Mesendoderm (in vitro differentiated cells): ENCODE measurements at regions not wholly inside any gene's neighbourhood (a gene's known extent, or its start where the extent isn't known, plus 50 kb on each side); places are given as distances from the start of the nearest gene placed in this dataset.
A peak's percentile ranks its signal among the peaks of the same experiment; 100 is the strongest.

ENCODE experiments used
- DNase-seq: peaks from one replicate; pipeline ENCODE4 v3.0.0; 2013
- H2AK5ac ChIP-seq: 2 replicates; pipeline ENCODE4 v1.6.1; 2013; ENCODE audit warnings: low read length, inconsistent platforms
- H2BK120ac ChIP-seq: 2 replicates; pipeline ENCODE4 v1.6.1; 2013; ENCODE audit warnings: low read depth, mild to moderate bottlenecking, low read length, moderate library complexity, mixed read lengths
- H2BK15ac ChIP-seq: replicated peaks from 2 replicates; pipeline ENCODE4 v1.6.1; 2013; ENCODE audit warnings: low read depth, mild to moderate bottlenecking, moderate library complexity
- H2BK5ac ChIP-seq: 2 replicates; pipeline ENCODE4 v1.6.1; 2013; ENCODE audit warnings: low read length, inconsistent platforms
- H3K18ac ChIP-seq: 2 replicates; pipeline ENCODE4 v1.6.1; 2013; ENCODE audit warnings: mild to moderate bottlenecking, low read length, mixed read lengths
- H3K23ac ChIP-seq: one replicate; pipeline ENCODE4 v1.6.1; 2013; ENCODE audit warnings: low read length
- H3K27ac ChIP-seq: 2 replicates; pipeline ENCODE4 v1.5.1; 2013; ENCODE audit warnings: low read depth, mild to moderate bottlenecking, inconsistent platforms, low read length, moderate library complexity
- H3K27me3 ChIP-seq: 2 replicates; pipeline ENCODE4 v1.6.1; 2013; ENCODE audit warnings: low read length, control low read depth, mild to moderate bottlenecking, inconsistent platforms; ENCODE audit not compliant: insufficient read depth, poor library complexity
- H3K36me3 ChIP-seq: 2 replicates; pipeline ENCODE4 v1.6.1; 2013; ENCODE audit warnings: low read length, inconsistent platforms; ENCODE audit not compliant: control insufficient read depth, insufficient read depth
- H3K4ac ChIP-seq: one replicate; pipeline ENCODE4 v1.6.1; 2013; ENCODE audit warnings: low read depth, mild to moderate bottlenecking, low read length, moderate library complexity
- H3K4me1 ChIP-seq: 2 replicates; pipeline ENCODE4 v1.6.1; 2013; ENCODE audit warnings: low read depth, low read length, inconsistent platforms; ENCODE audit not compliant: control insufficient read depth
- H3K4me2 ChIP-seq: 2 replicates; pipeline ENCODE4 v1.6.1; 2013; ENCODE audit warnings: low read length
- H3K4me3 ChIP-seq: 2 replicates; pipeline ENCODE4 v1.5.1; 2013; ENCODE audit warnings: mild to moderate bottlenecking, low read length
- H3K56ac ChIP-seq: one replicate; pipeline ENCODE4 v1.6.1; 2013; ENCODE audit warnings: low read length
- H3K79me1 ChIP-seq: 2 replicates; pipeline ENCODE4 v1.6.1; 2013; ENCODE audit warnings: low read length, inconsistent platforms
- H3K79me2 ChIP-seq: 2 replicates; pipeline ENCODE4 v1.6.1; 2013; ENCODE audit warnings: mild to moderate bottlenecking, low read length; ENCODE audit not compliant: control insufficient read depth, insufficient read depth
- H3K9ac ChIP-seq: 2 replicates; pipeline ENCODE4 v1.6.1; 2013; ENCODE audit warnings: low read length, inconsistent platforms
- H4K5ac ChIP-seq: one replicate; pipeline ENCODE4 v1.6.1; 2013; ENCODE audit warnings: low read length
- H4K8ac ChIP-seq: one replicate; pipeline ENCODE4 v1.6.1; 2013; ENCODE audit warnings: low read depth, mild to moderate bottlenecking, control low read depth, low read length, moderate library complexity
- WGBS: extraction: QIAGEN DNeasy Blood & Tissue Kit; methylation state at CpG from one replicate; pipeline ENCODE4 v1.1.7; 2013; ENCODE audit warnings: low lambda C conversion rate, missing lambda C conversion rate; ENCODE audit not compliant: insufficient coverage; ENCODE audit errors: extremely low coverage; 5-methylcytosine and 5-hydroxymethylcytosine counted together

GRCh38 chr7:97541188-97541587 is 190.7 kb upstream of the TAC1 start:
- no peaks in the 10 kb centered on the region for H3K27me3 ChIP-seq
- no peak overlapping the region for H2AK5ac ChIP-seq
- no peaks in the 10 kb centered on the region for H3K79me2 ChIP-seq
- H4K8ac ChIP-seq = no peak overlapping the region
- WGBS = no CpG with 5 or more reads among the region's 14 CpGs
- no peak overlapping the region for H3K4me3 ChIP-seq
- no peak overlapping the region for H2BK15ac ChIP-seq
- no peak overlapping the region for H3K4ac ChIP-seq
- DNase-seq = no peak
- H3K36me3 ChIP-seq = no peaks in the 10 kb centered on the region
- no peaks in the 10 kb centered on the region for H3K79me1 ChIP-seq
- no peak overlapping the region for H2BK120ac ChIP-seq
- no peak overlapping the region for H3K56ac ChIP-seq
- H3K4me2 ChIP-seq = no peak overlapping the region
- no peak overlapping the region for H3K27ac ChIP-seq
- H3K4me1 ChIP-seq = no peaks in the 10 kb centered on the region
- H4K5ac ChIP-seq = no peak overlapping the region
- no peak overlapping the region for H3K23ac ChIP-seq
- H3K18ac ChIP-seq = no peak overlapping the region
- no peak overlapping the region for H3K9ac ChIP-seq
- H2BK5ac ChIP-seq = no peak overlapping the region

GRCh38 chr7:97555857-97556421 is 175.9 kb upstream of the TAC1 start:
- Histone ChIP-seq H2BK5ac (no peak overlapping the region), H3K18ac (no peak overlapping the region), H4K8ac (no peak overlapping the region), H3K79me2 (no peaks in the 10 kb centered on the region), H3K27me3 (no peaks in the 10 kb centered on the region), H3K4me2 (no peak overlapping the region), H3K36me3 (no peaks in the 10 kb centered on the region), H3K9ac (no peak overlapping the region), H3K4ac (no peak overlapping the region), H3K4me3 (no peak overlapping the region), H3K56ac (no peak overlapping the region), H3K79me1 (no peaks in the 10 kb centered on the region), H2AK5ac (no peak overlapping the region), H2BK15ac (no peak overlapping the region), H3K4me1 (no peaks in the 10 kb centered on the region), H2BK120ac (no peak overlapping the region), H3K23ac (no peak overlapping the region), H4K5ac (no peak overlapping the region), H3K27ac (no peak overlapping the region)
- WGBS = no CpG with 5 or more reads among the region's 8 CpGs
- no peak for DNase-seq

GRCh38 chr7:97565665-97566064 is 166.2 kb upstream of the TAC1 start:
- H3K27me3 ChIP-seq = no peaks in the 10 kb centered on the region

GRCh38 chr7:97573065-97573464 is 158.8 kb upstream of the TAC1 start:
- H3K27me3 ChIP-seq = no peaks in the 10 kb centered on the region
- H3K79me1 ChIP-seq = no peaks in the 10 kb centered on the region
- no peak overlapping the region for H3K4me2 ChIP-seq
- no peaks in the 10 kb centered on the region for H3K4me1 ChIP-seq
- no peak overlapping the region for H2BK120ac ChIP-seq
- H2AK5ac ChIP-seq = no peak overlapping the region
- no peak overlapping the region for H2BK15ac ChIP-seq
- no peak overlapping the region for H4K8ac ChIP-seq
- no peaks in the 10 kb centered on the region for H3K79me2 ChIP-seq
- H3K4me3 ChIP-seq = no peak overlapping the region
- H3K9ac ChIP-seq = no peak overlapping the region
- H2BK5ac ChIP-seq = no peak overlapping the region
- WGBS = no CpG with 5 or more reads among the region's 2 CpGs
- no peak overlapping the region for H3K4ac ChIP-seq
- H4K5ac ChIP-seq = no peak overlapping the region
- no peak overlapping the region for H3K56ac ChIP-seq
- H3K23ac ChIP-seq = no peak overlapping the region
- no peak overlapping the region for H3K18ac ChIP-seq
- H3K27ac ChIP-seq = no peak overlapping the region
- H3K36me3 ChIP-seq = no peaks in the 10 kb centered on the region
- no peak for DNase-seq

More at GRCh38 chr7:97565665-97566064, 166.2 kb upstream of the TAC1 start:
- Histone ChIP-seq H3K4me2 (no peak overlapping the region), H3K4ac (no peak overlapping the region), H3K4me3 (no peak overlapping the region), H2BK15ac (no peak overlapping the region), H3K56ac (no peak overlapping the region), H4K8ac (no peak overlapping the region), H3K27ac (no peak overlapping the region), H3K23ac (no peak overlapping the region), H2BK5ac (no peak overlapping the region), H4K5ac (no peak overlapping the region), H2AK5ac (no peak overlapping the region), H3K79me2 (no peaks in the 10 kb centered on the region), H3K36me3 (no peaks in the 10 kb centered on the region), H3K9ac (no peak overlapping the region), H3K18ac (no peak overlapping the region), H3K79me1 (no peaks in the 10 kb centered on the region), H2BK120ac (no peak overlapping the region), H3K4me1 (no peaks in the 10 kb centered on the region)
- WGBS = no CpG with 5 or more reads among the region's 4 CpGs
- no peak for DNase-seq

GRCh38 chr7:97576043-97576442 is 155.8 kb upstream of the TAC1 start:
- no peak overlapping the region for H3K18ac ChIP-seq
- H3K9ac ChIP-seq = no peak overlapping the region
- H3K36me3 ChIP-seq = no peaks in the 10 kb centered on the region
- no peaks in the 10 kb centered on the region for H3K79me1 ChIP-seq
- no peaks in the 10 kb centered on the region for H3K27me3 ChIP-seq
- H3K79me2 ChIP-seq = no peaks in the 10 kb centered on the region
- no peak overlapping the region for H2AK5ac ChIP-seq
- DNase-seq = peak; percentile 77
- no peak overlapping the region for H2BK120ac ChIP-seq
- H3K27ac ChIP-seq = no peak overlapping the region
- no peak overlapping the region for H4K5ac ChIP-seq
- H3K4me1 ChIP-seq = no peaks in the 10 kb centered on the region
- H2BK5ac ChIP-seq = no peak overlapping the region
- H3K4ac ChIP-seq = no peak overlapping the region
- H2BK15ac ChIP-seq = no peak overlapping the region
- no peak overlapping the region for H3K56ac ChIP-seq
- no peak overlapping the region for H3K4me2 ChIP-seq
- H3K4me3 ChIP-seq = no peak overlapping the region
- H3K23ac ChIP-seq = no peak overlapping the region
- no peak overlapping the region for H4K8ac ChIP-seq

- no peaks in the 10 kb centered on the region for H3K36me3 ChIP-seq
- no peaks in the 10 kb centered on the region for H3K4me1 ChIP-seq
- H2BK5ac ChIP-seq = no peak overlapping the region
- no peaks in the 10 kb centered on the region for H3K79me2 ChIP-seq
- no peak overlapping the region for H2BK15ac ChIP-seq
- H3K23ac ChIP-seq = no peak overlapping the region
- no peak overlapping the region for H3K4me3 ChIP-seq
- H3K27ac ChIP-seq = no peak overlapping the region
- no peak overlapping the region for H3K4ac ChIP-seq
- DNase-seq = no peak
- no peak overlapping the region for H2AK5ac ChIP-seq
- no peak overlapping the region for H2BK120ac ChIP-seq
- H4K8ac ChIP-seq = no peak overlapping the region
- H3K18ac ChIP-seq = no peak overlapping the region
- no CpG with 5 or more reads among the region's 5 CpGs for WGBS
- H3K79me1 ChIP-seq = no peaks in the 10 kb centered on the region
- no peak overlapping the region for H3K9ac ChIP-seq
- no peak overlapping the region for H4K5ac ChIP-seq
- no peak overlapping the region for H3K4me2 ChIP-seq
- no peaks in the 10 kb centered on the region for H3K27me3 ChIP-seq
- no peak overlapping the region for H3K56ac ChIP-seq
These were observed 153.7 kb upstream of the TAC1 start for GRCh38 chr7:97578225-97578624.
